ENCODE measurements at regions not wholly inside any gene's neighbourhood (a gene's known extent, or its start where the extent isn't known, plus 50 kb on each side); places are given as distances from the start of the nearest gene placed in this dataset.

DNA sequence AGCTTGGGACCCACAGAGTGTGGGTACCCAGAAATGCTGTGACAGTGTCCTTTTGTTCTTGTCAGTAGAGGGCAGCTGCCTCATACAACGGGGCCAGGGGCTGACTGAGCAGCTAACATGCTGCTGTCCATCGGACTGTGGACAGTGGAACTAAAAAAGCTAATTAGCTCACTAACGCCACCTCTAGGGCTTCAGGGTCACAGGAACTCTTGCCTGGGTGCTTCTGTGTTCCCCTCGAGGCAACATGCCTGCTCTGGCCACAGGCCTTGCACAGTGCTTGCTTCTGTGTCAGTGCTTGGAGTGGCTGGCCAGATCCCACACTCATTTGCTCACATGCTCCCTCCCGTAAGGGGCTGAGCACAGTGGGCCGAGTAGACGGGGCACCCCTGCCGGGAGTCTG lies 377.0 kb downstream of the OLFM4 start:
- H3K27ac ChIP-seq (ENCODE audit: low read depth in 1 of 2, low read length in 1 of 2): no peak overlapping the region
- DNase-seq (no peak), ATAC-seq (ENCODE audit: insufficient read depth, low FRiP score) (no peak)
- H3K4me3 ChIP-seq: no peak overlapping the region
- 79 to 84% methylated on average over 8 of the region's 8 CpGs for WGBS, 2 donors
- no peaks in the 10 kb centered on the region for H3K4me1 ChIP-seq (ENCODE audit: control insufficient read depth in 5 of 5, insufficient read depth in 5 of 5, low read length in 5 of 5)
- H3K27me3 ChIP-seq (ENCODE audit: control insufficient read depth in 3 of 3, insufficient read depth in 3 of 3, low read length in 2 of 3): no peaks in the 10 kb centered on the region
- H3K9ac ChIP-seq (ENCODE audit: insufficient read depth in 1 of 2, low read length in 2 of 2): no peak overlapping the region
- H3K36me3 ChIP-seq (ENCODE audit: control insufficient read depth in 4 of 4, insufficient read depth in 4 of 4, low read length in 4 of 4): no peaks in the 10 kb centered on the region
- TF ChIP-seq CTCF (IDR thresholded peaks at IDR 0.05; ENCODE audit: control extremely low read depth, extremely low read depth): no peak
- peaks cover 0 to 10% (median 0%) of the 10 kb centered on the region in 4 donors for H3K9me3 ChIP-seq (ENCODE audit: control insufficient read depth in 4 of 4, insufficient read depth in 3 of 4, low read length in 3 of 4)

DNA sequence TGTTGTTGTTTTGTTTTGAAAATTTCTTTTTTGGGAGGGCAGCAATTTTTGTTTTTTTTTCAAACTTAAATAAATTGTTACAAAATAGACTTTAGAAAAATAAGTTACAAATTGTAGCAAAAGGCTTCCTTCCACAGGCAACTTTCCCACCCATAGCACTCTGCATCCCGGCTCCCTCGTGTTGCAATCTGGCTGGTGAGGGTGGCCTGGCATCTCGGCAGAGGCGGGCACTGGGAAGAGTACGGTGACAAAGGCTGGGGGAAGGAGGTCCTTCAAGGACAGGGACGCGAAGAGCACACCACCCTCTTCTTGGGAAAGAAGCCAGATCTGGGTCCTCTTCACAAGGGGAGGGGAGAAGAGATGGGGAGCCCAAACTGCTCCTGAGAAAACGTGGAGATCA lies 379.7 kb downstream of the OLFM4 start:
- Histone ChIP-seq H3K36me3 (ENCODE audit: control insufficient read depth in 4 of 4, insufficient read depth in 4 of 4, low read length in 4 of 4) (no peaks in the 10 kb centered on the region), H3K4me3 (no peak overlapping the region), H3K9ac (ENCODE audit: insufficient read depth in 1 of 2, low read length in 2 of 2) (no peak overlapping the region), H3K9me3 (ENCODE audit: control insufficient read depth in 4 of 4, insufficient read depth in 3 of 4, low read length in 3 of 4) (peaks cover 0 to 10% (median 0%) of the 10 kb centered on the region in 4 donors), H3K27me3 (ENCODE audit: control insufficient read depth in 3 of 3, insufficient read depth in 3 of 3, low read length in 2 of 3) (no peaks in the 10 kb centered on the region), H3K4me1 (ENCODE audit: control insufficient read depth in 5 of 5, insufficient read depth in 5 of 5, low read length in 5 of 5) (no peaks in the 10 kb centered on the region), H3K27ac (ENCODE audit: low read depth in 1 of 2, low read length in 1 of 2) (no peak overlapping the region)
- no peak for TF ChIP-seq CTCF (IDR thresholded peaks at IDR 0.05; ENCODE audit: control extremely low read depth, extremely low read depth)
- ATAC-seq (ENCODE audit: insufficient read depth, low FRiP score) (no peak), DNase-seq (no peak)
- WGBS, 2 donors: 90 to 91% methylated on average over 8 of the region's 8 CpGs

- Histone ChIP-seq H3K4me3 (no peak overlapping the region), H3K9me3 (ENCODE audit: control insufficient read depth in 4 of 4, insufficient read depth in 3 of 4, low read length in 3 of 4) (peaks cover 0 to 10% (median 0%) of the 10 kb centered on the region in 4 donors), H3K9ac (ENCODE audit: insufficient read depth in 1 of 2, low read length in 2 of 2) (no peak overlapping the region), H3K27me3 (ENCODE audit: control insufficient read depth in 3 of 3, insufficient read depth in 3 of 3, low read length in 2 of 3) (no peaks in the 10 kb centered on the region), H3K27ac (ENCODE audit: low read depth in 1 of 2, low read length in 1 of 2) (no peak overlapping the region), H3K4me1 (ENCODE audit: control insufficient read depth in 5 of 5, insufficient read depth in 5 of 5, low read length in 5 of 5) (no peaks in the 10 kb centered on the region), H3K36me3 (ENCODE audit: control insufficient read depth in 4 of 4, insufficient read depth in 4 of 4, low read length in 4 of 4) (no peaks in the 10 kb centered on the region)
- no peak for ATAC-seq (ENCODE audit: insufficient read depth, low FRiP score)
- no peak for DNase-seq
- 94 to 96% methylated on average over 24 of the region's 24 CpGs for WGBS, 2 donors
- TF ChIP-seq CTCF (IDR thresholded peaks at IDR 0.05; ENCODE audit: control extremely low read depth, extremely low read depth): no peak
These were observed 380.4 kb downstream of the OLFM4 start for GRCh38 chr13:53408847-53409568.

DNA sequence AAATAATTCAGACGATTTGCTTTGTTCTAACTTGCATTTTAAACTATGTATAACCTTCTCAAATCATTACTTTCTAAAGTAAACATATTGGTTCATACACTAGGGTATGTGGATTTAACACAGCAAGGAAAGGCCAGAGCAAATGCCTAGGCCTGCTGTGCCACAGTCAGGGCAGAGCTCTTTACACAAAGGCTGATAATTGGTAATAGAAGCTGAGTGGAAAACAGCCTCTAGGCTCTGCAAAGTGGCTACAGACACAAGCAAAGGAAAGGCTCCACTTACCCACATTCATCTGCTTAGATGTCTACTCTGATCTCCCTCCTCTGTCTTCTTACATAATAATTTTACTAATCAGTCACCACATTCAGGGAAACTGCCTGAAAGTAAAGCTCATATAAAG lies 382.9 kb downstream of the OLFM4 start:
- Histone ChIP-seq H3K27ac (ENCODE audit: low read depth in 1 of 2, low read length in 1 of 2) (no peak overlapping the region), H3K9ac (ENCODE audit: insufficient read depth in 1 of 2, low read length in 2 of 2) (no peak overlapping the region), H3K4me1 (ENCODE audit: control insufficient read depth in 5 of 5, insufficient read depth in 5 of 5, low read length in 5 of 5) (no peaks in the 10 kb centered on the region), H3K9me3 (ENCODE audit: control insufficient read depth in 4 of 4, insufficient read depth in 3 of 4, low read length in 3 of 4) (peaks cover 0 to 5% (median 0%) of the 10 kb centered on the region in 4 donors), H3K4me3 (no peak overlapping the region), H3K27me3 (ENCODE audit: control insufficient read depth in 3 of 3, insufficient read depth in 3 of 3, low read length in 2 of 3) (no peaks in the 10 kb centered on the region), H3K36me3 (ENCODE audit: control insufficient read depth in 4 of 4, insufficient read depth in 4 of 4, low read length in 4 of 4) (no peaks in the 10 kb centered on the region)
- no peak for DNase-seq
- no peak for TF ChIP-seq CTCF (IDR thresholded peaks at IDR 0.05; ENCODE audit: control extremely low read depth, extremely low read depth)
- WGBS, 2 donors: 45 to 68% methylated on average over 1 of the region's 1 CpG
- ATAC-seq (ENCODE audit: insufficient read depth, low FRiP score): no peak
